ENCODE measurements at regions not wholly inside any gene's neighbourhood (a gene's known extent, or its start where the extent isn't known, plus 50 kb on each side); places are given as distances from the start of the nearest gene placed in this dataset.

DNA sequence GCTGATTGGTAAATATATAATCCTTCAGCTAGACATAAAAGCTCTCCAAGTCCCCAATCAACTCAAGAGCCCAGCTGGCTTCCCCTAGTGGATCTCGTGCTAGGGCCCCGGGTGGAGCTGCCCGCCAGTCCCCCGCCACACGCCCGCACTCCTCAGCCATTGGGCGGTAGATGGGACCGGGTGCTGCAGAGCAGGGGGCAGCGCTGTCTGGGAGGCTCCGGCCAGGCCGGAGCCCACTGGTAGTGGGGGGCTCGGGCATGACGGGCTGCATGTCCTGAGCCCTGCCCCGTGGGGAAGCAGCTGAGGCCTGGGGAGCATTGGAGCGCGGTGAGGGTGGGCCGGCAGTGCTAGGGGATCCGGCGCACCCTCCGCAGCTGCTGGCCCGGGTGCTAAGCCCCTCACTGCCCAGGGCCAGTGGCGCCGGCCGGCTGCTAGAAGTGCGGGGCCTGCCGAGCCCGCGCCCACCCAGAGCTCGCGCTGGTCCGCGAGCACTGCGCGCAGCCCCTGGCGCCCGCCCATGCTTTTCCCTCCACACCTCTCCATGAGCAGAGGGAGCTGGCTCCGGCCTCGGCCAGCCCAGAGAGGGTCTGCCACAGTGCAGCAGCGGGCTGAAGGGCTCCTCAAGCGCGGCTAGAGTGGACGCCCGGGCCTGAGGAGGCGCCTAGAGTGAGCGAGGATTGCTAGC lies 1680.6 kb upstream of the RAG2 start:
- no peak for DNase-seq (ENCODE audit: low read depth)

GRCh38 chr11:38274031-38274430 lies 1676.0 kb upstream of the RAG2 start:
- DNase-seq (ENCODE audit: low read depth), result no peak

DNA sequence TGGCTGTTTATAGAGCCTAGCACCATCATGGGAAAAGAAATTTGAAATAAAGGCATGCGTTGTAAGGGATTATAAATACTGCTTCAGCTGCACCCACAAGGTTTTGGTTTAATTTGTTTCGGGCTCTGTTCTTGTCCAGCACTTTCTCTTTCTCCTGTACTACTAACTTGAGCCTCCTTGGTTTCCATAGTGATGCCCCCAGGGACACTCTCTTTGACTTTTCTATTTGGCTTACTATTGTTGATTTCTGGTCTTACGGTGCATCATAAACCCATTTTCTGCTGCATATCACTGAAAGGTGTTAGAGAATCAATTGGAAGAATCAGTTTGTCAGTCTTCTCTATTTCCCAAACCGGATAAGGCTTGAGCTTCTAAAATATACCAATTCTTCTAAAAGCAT lies 1674.3 kb upstream of the RAG2 start:
- no peak for DNase-seq (ENCODE audit: low read depth)

DNA sequence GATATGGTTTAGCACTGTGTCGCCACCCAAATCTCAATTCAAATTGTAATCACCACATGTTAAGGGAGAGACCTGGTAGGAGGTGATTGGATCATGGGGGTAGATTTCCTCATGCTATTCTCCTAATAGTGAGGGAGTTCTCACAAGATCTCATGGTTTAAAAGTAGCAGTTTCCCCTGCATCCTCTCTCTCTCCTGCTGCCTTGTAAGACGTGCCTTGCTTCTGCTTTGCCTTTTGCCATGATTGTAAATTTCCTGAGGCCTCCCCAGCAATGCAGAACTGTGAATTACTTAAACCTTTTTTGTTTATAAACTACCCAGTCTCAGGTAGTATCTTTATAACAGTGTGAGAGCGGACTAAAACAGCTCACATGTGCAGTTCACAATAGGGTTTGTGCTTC lies 1668.7 kb upstream of the RAG2 start:
- no peak for DNase-seq (ENCODE audit: low read depth)

DNA sequence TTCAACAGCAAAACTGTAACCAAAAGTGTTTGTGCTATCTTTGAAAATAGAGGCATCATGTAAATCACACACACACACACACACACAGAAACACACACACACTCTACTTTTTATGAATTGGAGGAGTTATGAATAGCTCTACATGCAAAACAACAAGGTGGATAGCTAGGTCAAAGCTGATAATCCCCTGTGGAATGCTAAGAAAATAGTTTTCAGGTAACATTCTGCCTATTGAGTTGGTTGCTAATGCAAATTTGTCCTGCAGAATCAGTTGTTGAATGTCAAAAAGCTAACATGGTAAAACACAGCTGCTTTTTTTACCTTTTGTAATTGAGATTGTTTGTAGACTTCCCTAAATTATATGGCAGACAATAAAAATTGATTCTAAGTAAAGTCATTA lies 1658.4 kb upstream of the RAG2 start:
- no peak for DNase-seq (ENCODE audit: low read depth)

DNA sequence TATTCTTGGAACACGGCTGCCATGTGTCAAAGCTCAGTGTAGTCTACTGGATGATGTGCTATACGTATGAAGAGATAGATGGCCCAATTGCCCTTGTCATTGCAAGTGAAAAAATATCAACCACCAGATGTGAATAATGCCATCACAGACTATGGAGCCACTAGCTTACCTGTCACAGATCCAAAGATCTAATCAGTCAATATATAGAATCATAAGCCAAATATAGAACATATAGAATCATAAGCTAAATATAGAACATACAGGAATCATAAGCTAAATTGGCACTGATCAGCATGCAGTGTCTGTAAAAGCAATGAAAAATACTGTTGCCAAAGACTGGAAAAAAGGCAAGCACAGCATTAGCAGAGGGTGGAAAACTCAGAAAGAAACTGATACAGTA lies 1656.9 kb upstream of the RAG2 start:
- DNase-seq (ENCODE audit: low read depth), result no peak

- no peak for DNase-seq (ENCODE audit: low read depth)
Measured at GRCh38 chr11:38252620-38253019, 1654.6 kb upstream of the RAG2 start.

DNA sequence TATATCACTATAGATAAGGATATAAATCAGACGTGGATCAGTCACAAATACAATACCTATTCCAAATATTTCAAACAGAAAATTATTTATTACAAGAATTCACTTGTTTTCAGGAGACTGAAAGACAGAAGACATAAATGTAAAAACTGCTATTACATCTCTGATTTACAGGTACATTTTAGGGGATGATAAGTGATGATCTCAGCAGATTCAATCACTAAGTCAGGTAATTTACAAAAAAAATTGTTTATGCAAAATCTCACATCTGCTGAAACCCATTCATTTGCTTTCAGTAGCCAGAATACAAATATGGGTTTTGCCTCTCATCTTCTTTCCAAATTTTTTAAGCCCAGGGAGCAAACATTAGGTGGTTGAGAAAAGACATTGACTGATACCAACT lies 1648.4 kb upstream of the RAG2 start:
- DNase-seq (ENCODE audit: low read depth), result no peak

DNA sequence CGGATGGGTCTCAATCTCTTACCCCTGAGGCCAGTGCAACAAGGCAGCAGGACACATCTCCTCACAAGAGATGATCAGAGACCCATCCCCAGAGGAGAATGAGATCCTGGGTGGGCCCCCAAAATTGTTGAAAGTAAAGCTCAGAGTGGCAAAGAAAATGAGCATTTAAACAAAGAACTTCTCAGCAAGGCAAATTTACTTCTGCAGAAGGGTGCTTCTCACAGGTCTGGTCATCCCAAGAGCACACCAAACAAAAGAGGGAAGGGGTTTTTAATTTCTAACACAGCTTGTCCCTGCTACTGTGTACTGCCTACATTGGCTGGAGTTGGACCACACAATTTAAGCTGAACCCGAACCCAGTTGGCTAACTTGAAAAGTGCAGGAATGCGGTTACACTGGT lies 1628.6 kb upstream of the RAG2 start:
- DNase-seq (ENCODE audit: low read depth), result no peak

GRCh38 chr11:38221295-38221694 lies 1623.3 kb upstream of the RAG2 start:
- DNase-seq (ENCODE audit: low read depth), result no peak

- no peak for DNase-seq (ENCODE audit: low read depth)
Measured at GRCh38 chr11:38219636-38220035, 1621.6 kb upstream of the RAG2 start.

DNA sequence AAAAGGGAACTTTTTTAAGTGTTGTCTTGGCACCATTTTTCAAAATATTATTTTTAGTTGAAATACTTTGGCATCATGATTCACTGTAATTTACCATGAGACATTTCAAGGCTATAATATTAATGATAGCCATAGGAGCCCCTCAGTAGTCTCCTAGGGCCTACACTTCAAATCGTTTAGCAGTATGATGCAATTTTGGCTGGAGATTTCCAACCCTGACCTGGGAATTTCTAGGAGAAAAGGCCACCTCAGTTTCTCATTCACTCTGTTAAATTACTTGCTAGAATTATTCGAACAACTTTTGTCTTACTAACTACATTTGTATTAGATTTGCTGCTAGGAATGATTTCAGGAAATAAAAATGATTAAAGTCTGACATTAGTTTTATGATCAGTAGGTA lies 1610.9 kb upstream of the RAG2 start:
- DNase-seq (ENCODE audit: low read depth), result no peak

DNA sequence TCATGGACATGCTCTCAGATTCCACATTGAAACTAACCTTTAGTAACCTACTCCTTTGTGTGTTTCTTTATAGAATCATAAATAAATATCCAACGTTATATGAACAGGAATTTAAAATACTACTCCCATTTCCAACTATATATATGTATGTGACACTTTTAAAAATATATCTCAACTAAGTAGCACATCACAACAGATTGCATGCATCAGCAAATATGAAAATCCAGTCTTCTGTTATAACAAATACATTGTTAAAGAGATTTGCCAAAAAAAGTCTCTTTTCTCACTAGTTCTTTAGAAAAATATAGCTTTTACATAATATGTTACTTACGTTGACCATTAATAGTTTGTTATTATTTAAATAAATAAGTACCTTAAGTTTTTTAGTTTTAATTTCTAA lies 1608.6 kb upstream of the RAG2 start:
- DNase-seq (ENCODE audit: low read depth), result no peak

DNA sequence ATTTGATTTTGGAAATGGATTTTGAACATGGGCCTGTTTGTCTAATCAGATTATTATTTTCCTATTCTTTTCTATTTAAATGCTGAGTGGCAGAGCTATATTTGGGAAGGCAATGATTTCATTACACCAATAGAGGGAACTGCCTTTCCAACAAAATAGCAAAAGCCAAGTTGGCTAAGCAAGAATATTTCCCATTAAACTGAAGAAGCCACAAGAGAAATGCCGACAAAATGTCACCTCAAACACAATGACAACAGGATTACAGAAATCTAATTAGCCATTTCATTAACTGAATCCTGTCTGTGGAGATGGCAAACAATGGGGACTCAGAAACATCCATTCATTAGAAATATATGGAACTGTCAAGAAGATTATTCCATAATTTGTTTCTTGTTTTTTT lies 1593.1 kb upstream of the RAG2 start:
- DNase-seq (ENCODE audit: low read depth), result no peak

DNA sequence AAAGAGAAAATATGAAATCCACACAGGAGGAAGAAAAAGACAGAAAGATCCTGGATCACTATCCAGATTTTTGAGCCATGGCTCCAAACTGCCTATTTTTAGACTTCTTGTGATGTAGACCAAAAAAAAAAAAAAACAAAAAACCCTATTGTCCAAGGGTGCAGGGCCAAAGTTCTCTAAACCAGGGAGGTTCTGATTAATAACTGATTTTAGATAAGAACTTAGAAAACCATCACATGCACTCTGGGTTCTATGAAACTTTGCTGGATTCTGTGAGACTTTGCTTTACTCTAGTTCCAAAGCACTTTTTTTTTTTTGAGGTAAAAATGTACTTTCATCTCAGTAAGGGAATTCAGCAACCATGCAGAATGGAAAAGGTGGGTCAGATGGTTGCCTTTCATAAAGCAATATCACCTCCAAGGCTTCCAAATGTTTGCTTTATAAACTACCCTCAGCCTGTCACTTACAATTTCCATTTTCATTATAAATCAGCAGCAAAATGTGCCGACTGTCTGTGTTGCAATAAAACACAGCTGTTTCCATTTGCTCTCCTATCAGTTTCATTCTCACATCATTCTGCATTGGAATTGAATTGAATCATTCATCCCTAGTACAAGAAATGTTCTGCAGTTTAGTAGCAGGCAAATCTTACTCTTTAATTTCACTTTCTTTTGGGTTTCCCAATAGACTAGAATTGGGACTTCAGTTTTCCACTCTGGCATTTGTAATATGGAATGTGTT lies 1584.3 kb upstream of the RAG2 start:
- no peak for DNase-seq (ENCODE audit: low read depth)

DNA sequence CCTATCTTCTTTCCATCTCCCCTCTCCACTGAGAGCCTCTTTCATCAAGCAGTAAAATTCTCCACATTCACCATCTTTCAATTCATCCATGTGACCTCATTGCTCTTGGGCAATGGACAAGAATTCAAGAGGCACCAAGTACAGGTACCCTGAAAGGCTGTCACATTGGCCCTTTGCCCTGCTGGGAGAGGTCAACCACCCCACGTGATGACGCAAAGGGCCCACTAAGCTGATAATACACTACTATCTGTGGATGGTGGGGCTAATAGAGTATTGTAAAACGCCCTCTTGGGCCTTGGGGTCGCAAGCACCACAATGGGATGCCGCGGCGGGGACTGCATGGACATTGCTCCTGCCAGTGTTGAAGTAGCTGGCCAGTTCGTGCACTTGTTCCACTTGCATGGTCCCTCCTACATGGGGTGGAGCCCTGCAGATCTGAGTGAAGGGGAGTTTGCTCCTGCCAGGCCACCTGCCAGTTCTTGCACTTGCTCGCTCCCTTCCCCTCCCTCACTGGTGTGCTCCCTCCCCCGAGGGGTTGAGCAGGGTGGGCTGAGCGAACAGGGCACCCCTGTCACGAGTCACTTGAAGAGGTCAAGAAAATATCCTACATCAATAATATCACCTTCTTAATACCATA lies 1578.8 kb upstream of the RAG2 start:
- no peak for DNase-seq (ENCODE audit: low read depth)

DNA sequence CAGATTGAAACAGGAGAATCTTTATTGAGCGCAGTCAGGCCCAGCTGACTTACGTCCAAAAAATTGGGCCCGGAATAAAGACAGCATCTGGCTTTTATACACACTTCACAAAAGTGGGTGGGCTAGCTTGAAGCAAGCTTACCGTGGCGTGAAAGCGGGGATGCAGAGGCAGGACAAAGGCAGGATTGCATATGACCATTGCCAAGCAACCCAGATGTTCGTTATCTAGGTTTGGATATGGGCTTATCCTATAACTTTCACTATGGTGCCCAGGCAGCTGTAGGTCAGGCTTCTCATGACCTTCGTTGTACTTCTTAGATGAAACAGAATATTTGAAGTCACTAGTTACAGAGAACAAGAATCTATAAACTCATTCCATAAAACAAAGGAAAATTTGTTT lies 1575.6 kb upstream of the RAG2 start:
- DNase-seq (ENCODE audit: low read depth), result no peak

DNA sequence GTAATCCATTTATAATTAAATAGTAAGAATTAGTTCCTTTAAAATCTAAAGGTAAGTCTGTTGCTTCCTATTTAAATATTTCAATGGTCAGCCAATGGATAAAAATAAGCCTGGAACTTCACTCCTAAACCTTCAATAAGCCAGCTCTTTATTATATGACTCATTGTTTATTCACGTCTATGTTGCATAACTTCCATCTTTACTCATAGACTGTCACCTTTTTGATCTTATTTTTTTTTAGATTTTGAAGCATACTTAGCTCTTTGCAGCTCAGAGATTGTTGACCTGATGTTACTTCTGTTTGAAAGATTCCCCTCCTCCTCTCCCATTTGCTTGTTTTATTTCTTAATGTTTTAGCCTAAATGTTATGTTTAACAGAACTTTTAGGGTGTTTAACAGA lies 1571.2 kb upstream of the RAG2 start:
- DNase-seq (ENCODE audit: low read depth), result no peak

GRCh38 chr11:38163526-38163925 lies 1565.5 kb upstream of the RAG2 start:
- DNase-seq (ENCODE audit: low read depth), result no peak

- DNase-seq (ENCODE audit: low read depth), result no peak
Measured at GRCh38 chr11:38160433-38160832, 1562.4 kb upstream of the RAG2 start.

GRCh38 chr11:38159038-38159437 lies 1561.0 kb upstream of the RAG2 start:
- DNase-seq (ENCODE audit: low read depth), result no peak

DNA sequence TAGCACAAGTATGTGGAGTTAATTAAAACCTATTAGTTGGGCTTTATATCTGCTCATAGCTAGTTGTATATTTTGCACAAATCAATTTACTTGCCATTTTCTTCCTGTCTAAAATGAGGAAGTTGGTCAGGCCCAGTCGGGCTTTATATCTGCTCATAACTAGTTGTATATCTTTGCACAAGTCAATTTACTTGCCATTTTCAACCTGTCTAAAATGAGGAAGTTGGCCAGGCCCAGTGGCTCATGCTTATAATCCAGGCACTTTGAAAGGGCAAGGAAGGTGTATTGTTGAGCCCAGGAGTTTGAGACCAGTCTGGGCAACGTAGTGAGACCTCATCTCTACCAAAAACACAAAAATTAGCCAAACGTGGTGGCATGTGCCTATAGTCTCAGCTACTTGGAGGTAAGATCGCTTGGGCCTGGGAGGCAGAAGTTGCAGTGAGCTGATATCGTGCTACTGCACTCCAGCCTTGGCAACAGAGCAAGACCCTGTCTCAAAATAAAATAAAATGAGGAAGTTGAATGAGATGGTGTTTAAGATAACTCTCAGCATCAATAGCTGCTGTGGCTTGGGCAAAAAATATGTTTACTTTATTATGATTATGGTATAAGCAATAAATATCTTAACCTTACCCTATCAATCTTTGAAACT lies 1558.6 kb upstream of the RAG2 start:
- no peak for DNase-seq (ENCODE audit: low read depth)

DNA sequence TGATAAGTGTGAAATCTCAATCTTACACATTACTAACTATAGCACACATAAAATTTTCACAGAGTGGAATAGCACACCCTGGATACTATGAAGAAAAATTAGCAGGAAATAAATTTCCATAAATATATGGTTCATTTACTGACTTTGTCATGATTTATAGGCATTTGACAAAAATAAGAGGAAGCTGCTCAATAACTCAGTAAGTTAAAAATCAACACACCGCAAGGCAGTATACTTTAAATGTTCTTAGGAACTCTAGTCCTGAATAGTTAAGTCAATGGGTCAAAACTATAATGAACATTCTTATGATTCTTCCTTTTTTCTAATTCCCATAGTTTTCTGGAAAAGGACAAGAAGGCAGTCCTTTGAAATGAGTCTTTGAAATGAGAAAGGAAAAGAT lies 1557.8 kb upstream of the RAG2 start:
- no peak for DNase-seq (ENCODE audit: low read depth)
